ENCODE measurements at regions not wholly inside any gene's neighbourhood (a gene's known extent, or its start where the extent isn't known, plus 50 kb on each side); places are given as distances from the start of the nearest gene placed in this dataset.

DNA sequence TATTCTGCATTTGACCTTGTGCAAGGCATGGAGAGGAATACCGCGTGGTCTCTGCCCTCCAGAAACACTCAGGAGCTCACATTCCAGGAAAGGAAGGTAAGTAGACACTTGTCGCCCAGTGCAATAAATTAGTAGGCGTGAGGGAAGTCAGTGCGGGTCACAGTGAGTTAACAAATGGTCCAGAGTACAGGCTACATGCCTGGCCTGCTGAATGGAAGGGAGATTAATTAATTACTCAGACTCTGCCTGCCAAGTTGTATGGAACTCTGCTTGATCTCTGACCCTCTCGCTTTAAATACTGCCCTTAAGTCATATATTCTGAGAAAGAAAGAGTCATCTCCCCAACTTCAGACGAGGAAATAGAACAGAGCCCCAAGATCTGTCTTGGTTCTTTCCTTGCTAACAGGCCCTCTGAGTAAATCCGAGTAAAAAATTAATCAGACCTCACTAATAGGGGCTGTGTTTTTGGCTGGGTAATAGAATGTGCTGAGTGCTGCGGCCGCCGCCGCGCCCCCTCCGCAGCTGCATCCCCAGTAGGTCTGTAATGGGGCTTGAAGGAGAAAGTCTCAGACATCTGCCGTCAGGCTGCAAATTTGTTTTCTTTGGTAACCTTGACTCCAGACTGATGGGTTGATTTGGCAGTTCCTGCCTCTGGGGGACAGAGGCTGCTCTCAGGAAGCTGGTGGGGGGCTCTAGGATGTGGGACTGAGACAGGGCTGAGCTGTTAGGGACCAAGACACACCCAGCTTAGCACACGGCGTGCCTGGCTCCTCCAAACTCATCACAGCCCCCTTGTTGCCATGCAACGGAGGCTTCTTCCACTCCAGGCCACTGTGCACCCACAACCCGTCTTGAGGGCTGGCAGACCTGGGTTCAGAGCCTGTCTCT, 144.4 kb downstream of the NSG2 start:
- TF ChIP-seq JUN (IDR thresholded peaks at IDR 0.05; ENCODE audit: borderline replicate concordance, insufficient read depth, insufficient read length, low read depth) (no peak), CTCF (IDR thresholded peaks at IDR 0.05; ENCODE audit: extremely low read depth in 1 of 2, insufficient read depth in 1 of 2, low read depth in 1 of 2, low read length in 2 of 2) (no peak), MAX (IDR thresholded peaks at IDR 0.05; ENCODE audit: insufficient read depth, insufficient read length) (no peak), POLR2A (IDR thresholded peaks at IDR 0.05; ENCODE audit: low read depth, low read length) (no peak)
